ENCODE measurements at regions not wholly inside any gene's neighbourhood (a gene's known extent, or its start where the extent isn't known, plus 50 kb on each side); places are given as distances from the start of the nearest gene placed in this dataset.

DNA sequence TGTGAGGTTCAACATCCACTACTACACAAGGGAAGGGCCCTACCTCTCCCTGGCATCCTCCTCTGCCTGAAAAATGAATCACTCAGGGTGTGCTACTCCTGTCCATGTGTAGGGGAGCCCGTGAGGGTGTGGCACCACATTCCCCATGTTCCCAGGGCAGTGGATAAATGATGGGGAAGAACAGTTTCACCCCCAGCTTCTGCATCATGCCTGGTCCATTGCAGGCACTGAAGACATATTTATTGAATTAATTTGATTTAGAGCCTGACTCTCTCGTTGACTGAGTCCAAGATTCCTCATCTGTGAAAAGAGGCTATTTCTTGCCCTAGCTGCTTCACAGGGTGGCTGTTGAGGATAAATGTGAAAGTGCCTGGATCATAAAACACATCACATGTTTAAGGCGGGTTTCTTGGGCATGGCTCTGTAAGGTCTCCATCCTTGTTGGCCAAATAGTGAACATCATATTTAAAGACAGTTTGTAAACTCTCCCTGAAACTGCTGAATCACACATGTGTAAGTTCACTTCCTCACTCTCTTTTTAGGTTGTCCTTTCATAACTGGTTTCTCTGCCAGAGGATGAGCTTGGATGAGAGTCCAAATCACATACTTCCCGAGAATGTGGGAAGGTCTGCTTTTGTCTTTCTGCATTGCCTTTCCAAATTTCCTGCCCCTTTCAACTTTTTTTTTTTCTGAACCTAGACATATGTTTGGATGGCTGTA is 79.7 kb upstream of the FYN start:
- H3K4me1 ChIP-seq: peaks cover 32% of the 10 kb centered on the region
- DNase-seq: no peak
- no peaks in the 10 kb centered on the region for H3K27me3 ChIP-seq
- TF ChIP-seq, protein P1, sequence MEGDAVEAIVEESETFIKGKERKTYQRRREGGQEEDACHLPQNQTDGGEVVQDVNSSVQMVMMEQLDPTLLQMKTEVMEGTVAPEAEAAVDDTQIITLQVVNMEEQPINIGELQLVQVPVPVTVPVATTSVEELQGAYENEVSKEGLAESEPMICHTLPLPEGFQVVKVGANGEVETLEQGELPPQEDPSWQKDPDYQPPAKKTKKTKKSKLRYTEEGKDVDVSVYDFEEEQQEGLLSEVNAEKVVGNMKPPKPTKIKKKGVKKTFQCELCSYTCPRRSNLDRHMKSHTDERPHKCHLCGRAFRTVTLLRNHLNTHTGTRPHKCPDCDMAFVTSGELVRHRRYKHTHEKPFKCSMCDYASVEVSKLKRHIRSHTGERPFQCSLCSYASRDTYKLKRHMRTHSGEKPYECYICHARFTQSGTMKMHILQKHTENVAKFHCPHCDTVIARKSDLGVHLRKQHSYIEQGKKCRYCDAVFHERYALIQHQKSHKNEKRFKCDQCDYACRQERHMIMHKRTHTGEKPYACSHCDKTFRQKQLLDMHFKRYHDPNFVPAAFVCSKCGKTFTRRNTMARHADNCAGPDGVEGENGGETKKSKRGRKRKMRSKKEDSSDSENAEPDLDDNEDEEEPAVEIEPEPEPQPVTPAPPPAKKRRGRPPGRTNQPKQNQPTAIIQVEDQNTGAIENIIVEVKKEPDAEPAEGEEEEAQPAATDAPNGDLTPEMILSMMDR (IDR thresholded peaks at IDR 0.05; ENCODE audit: low read depth, low read length): no peak
- H3K9me3 ChIP-seq: no peaks in the 10 kb centered on the region
- H3K4me3 ChIP-seq (ENCODE audit: low read depth, low read length): no peak overlapping the region
- no peaks in the 10 kb centered on the region for H3K36me3 ChIP-seq

DNA sequence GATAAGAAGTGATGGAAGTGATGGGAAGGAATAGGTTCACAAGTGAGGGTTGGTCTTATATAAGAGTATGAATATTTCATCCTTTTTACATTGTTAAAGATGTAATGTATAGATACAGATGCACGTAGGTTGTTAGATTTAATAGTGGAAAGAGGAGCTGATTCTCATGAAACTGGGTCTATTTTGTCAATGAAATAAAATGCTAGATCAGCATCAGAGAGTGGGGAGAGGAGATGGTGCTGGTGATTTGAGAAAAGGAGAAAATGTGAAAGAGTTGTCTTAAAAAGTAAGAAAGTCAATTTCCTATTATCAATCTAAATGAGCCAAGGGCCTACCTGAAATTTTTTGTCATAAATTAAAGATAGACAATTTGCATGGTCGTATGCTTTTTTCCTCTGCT is 82.8 kb upstream of the FYN start:
- DNase-seq: no peak
- no peak overlapping the region for H3K4me3 ChIP-seq (ENCODE audit: low read depth, low read length)
- no peaks in the 10 kb centered on the region; the same call in 1 of the 2 replicates for H3K9me3 ChIP-seq
- TF ChIP-seq, protein P1 (IDR thresholded peaks at IDR 0.05; ENCODE audit: low read depth, low read length): no peak
- H3K4me1 ChIP-seq: peaks cover 22% of the 10 kb centered on the region
- H3K36me3 ChIP-seq: no peaks in the 10 kb centered on the region
- H3K27me3 ChIP-seq: no peaks in the 10 kb centered on the region

DNA sequence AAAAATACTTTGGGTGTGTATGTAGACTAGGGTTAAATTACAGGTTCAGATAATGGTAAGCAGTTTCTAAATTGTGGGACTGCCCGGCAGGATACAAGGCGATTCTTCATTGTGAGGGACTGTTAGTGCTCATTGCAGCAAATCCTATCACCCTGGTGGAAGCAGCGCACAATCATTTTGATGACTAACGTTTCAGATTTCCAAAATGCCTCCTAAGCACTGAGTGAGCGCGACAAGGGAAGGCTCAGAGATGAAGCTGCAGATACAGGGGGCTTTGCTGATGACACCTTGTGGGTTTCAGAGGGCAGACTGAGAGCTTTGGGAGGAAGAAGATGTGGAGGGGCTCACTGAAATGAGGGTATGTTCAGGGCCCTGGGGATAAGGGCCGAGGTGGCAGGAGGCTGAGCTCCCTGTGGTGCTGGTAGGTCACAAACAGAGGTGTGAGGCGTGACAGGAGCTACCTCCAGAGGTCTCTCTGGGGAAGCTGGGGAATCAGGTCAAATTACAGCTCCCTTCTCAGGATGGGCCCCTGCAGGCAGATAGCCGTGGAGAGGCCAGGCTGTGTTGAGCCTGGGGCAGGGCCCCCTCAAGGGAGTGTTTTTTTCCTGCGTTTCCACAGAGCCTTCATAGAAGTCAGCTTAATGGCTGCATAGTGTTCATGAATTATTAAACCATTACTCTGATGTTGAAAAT is 84.5 kb upstream of the FYN start:
- no peaks in the 10 kb centered on the region for H3K27me3 ChIP-seq
- DNase-seq: peak; percentile 15
- TF ChIP-seq, protein P1 (IDR thresholded peaks at IDR 0.05; ENCODE audit: low read depth, low read length): no peak
- peaks cover 9% of the 10 kb centered on the region for H3K4me1 ChIP-seq
- H3K4me3 ChIP-seq (ENCODE audit: low read depth, low read length): no peak overlapping the region
- no peaks in the 10 kb centered on the region; the same call in 1 of the 2 replicates for H3K9me3 ChIP-seq
- no peaks in the 10 kb centered on the region for H3K36me3 ChIP-seq

DNA sequence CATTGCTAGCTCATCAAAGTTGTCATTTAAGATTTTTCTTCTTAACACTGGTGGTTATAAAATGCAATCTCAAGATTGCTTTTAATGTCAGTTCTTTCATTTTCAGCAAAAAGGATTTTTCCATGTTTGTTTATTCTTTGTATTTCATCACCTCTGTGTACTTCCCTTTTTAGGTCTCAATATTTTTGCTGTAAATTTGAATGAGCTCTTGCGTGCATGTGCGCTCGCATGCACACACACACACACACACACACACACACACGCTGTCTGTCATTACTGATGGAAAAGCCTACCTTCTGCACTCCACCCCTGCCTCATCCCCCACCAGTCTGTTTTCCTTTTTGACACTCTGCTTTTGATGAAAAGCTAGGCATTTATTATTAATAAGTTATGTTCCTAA is 85.3 kb upstream of the FYN start:
- Histone ChIP-seq H3K27me3 (no peaks in the 10 kb centered on the region), H3K36me3 (no peaks in the 10 kb centered on the region), H3K4me3 (ENCODE audit: low read depth, low read length) (no peak overlapping the region), H3K9me3 (no peaks in the 10 kb centered on the region; the same call in 1 of the 2 replicates), H3K4me1 (peaks cover 5% of the 10 kb centered on the region; the same call in 1 of the 2 replicates)
- DNase-seq: no peak
- TF ChIP-seq, protein P1 (IDR thresholded peaks at IDR 0.05; ENCODE audit: low read depth, low read length): no peak

DNA sequence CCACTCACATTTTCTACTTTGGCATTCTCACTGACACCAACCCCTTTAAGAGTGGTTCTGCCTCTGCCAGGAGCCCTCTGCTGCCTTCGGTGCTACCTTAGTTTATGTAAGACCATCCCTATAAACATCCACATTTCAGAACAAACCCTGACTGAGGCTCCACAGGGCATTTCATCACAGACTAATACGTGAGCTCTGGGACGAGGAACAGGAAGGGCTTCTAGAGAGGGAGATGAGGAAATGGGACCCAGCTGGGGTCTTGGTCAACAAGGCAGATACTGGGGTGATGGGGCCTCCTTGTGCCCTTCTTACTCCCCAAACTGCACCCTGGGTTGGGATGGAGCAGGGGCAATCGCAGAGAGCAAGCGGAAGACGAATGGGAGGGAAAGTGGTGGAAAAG is 86.5 kb upstream of the FYN start:
- Histone ChIP-seq H3K36me3 (no peaks in the 10 kb centered on the region), H3K9me3 (no peaks in the 10 kb centered on the region; the same call in 1 of the 2 replicates), H3K4me1 (peaks cover 5% of the 10 kb centered on the region; the same call in 1 of the 2 replicates), H3K4me3 (ENCODE audit: low read depth, low read length) (no peak overlapping the region), H3K27me3 (no peaks in the 10 kb centered on the region)
- no peak for DNase-seq
- TF ChIP-seq, protein P1 (IDR thresholded peaks at IDR 0.05; ENCODE audit: low read depth, low read length): no peak

DNA sequence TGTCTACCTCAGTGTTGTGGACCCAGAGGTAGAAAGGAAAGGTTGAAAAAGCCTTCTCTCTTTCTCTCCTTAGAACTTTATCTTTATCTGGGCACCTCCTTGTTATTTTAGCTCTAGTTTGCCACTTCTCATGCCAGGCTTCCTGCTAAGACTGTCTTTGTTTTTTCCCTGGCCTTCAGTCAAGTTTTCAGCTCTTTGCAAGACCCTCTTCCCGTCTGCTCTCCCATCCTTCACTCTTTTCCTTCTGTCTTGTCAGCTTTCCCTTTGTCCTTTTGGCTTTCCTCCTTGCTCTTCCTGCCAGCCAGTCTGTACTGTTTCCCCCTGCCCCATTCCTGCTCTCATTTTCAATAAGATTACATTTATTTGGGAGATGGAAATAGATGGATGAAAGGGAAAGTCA is 86.8 kb upstream of the CCN6 start:
- DNase-seq: no peak
- Histone ChIP-seq H3K4me1 (no peaks in the 10 kb centered on the region), H3K27me3 (no peaks in the 10 kb centered on the region)

More for the DNA sequence above, 86.8 kb upstream of the CCN6 start:
- Histone ChIP-seq H3K9me3 (no peaks in the 10 kb centered on the region), H3K36me3 (no peaks in the 10 kb centered on the region), H3K4me3 (ENCODE audit: low read depth, low read length) (no peak overlapping the region)
- TF ChIP-seq, protein P1 (IDR thresholded peaks at IDR 0.05; ENCODE audit: low read depth, low read length): no peak
